ENCODE measurements at regions not wholly inside any gene's neighbourhood (a gene's known extent, or its start where the extent isn't known, plus 50 kb on each side); places are given as distances from the start of the nearest gene placed in this dataset.

- TF ChIP-seq CTCF (IDR thresholded peaks at IDR 0.05) (no peak), POLR2A (IDR thresholded peaks at IDR 0.05) (no peak)
These were observed 933.2 kb downstream of the ADGRL3 start for GRCh38 chr4:62133101-62133897.

GRCh38 chr4:62131049-62131448, 930.9 kb downstream of the ADGRL3 start:
- no peaks in the 10 kb centered on the region for H3K27me3 ChIP-seq
- intact Hi-C loops (cut with DNase I; ENCODE audit: low total_unique reads) = no loop called here
- H3K4me1 ChIP-seq = no peaks in the 10 kb centered on the region
- H3K4me3 ChIP-seq = no peak overlapping the region
- no peak for TF ChIP-seq POLR2A (IDR thresholded peaks at IDR 0.05)
- TF ChIP-seq CTCF (IDR thresholded peaks at IDR 0.05) = no peak
- no peaks in the 10 kb centered on the region for H3K9me3 ChIP-seq
- no peak overlapping the region for H3K27ac ChIP-seq
- H3K36me3 ChIP-seq = no peaks in the 10 kb centered on the region
- DNase-seq = no peak

More at GRCh38 chr4:62133101-62133897, 933.2 kb downstream of the ADGRL3 start:
- Histone ChIP-seq H3K27ac (no peak overlapping the region), H3K4me1 (no peaks in the 10 kb centered on the region), H3K4me3 (no peak overlapping the region), H3K27me3 (no peaks in the 10 kb centered on the region), H3K36me3 (no peaks in the 10 kb centered on the region), H3K9me3 (no peaks in the 10 kb centered on the region)
- intact Hi-C loops (cut with DNase I; ENCODE audit: low total_unique reads) = no loop called here
- DNase-seq = no peak

GRCh38 chr4:62130637-62131036, 930.5 kb downstream of the ADGRL3 start:
- no peak overlapping the region for H3K27ac ChIP-seq
- no peaks in the 10 kb centered on the region for H3K9me3 ChIP-seq
- no peaks in the 10 kb centered on the region for H3K4me1 ChIP-seq
- DNase-seq = no peak
- no peak overlapping the region for H3K4me3 ChIP-seq
- H3K27me3 ChIP-seq = no peaks in the 10 kb centered on the region
- TF ChIP-seq CTCF (IDR thresholded peaks at IDR 0.05) (no peak), POLR2A (IDR thresholded peaks at IDR 0.05) (no peak)
- intact Hi-C loops (cut with DNase I; ENCODE audit: low total_unique reads) = no loop called here
- no peaks in the 10 kb centered on the region for H3K36me3 ChIP-seq

GRCh38 chr4:62130230-62130629, 930.1 kb downstream of the ADGRL3 start:
- Histone ChIP-seq H3K36me3 (no peaks in the 10 kb centered on the region), H3K4me3 (no peak overlapping the region), H3K27ac (no peak overlapping the region), H3K27me3 (no peaks in the 10 kb centered on the region), H3K4me1 (no peaks in the 10 kb centered on the region), H3K9me3 (no peaks in the 10 kb centered on the region)
- DNase-seq = no peak
- intact Hi-C loops (cut with DNase I; ENCODE audit: low total_unique reads) = no loop called here
- TF ChIP-seq CTCF (IDR thresholded peaks at IDR 0.05) = no peak
- no peak for TF ChIP-seq POLR2A (IDR thresholded peaks at IDR 0.05)

Data from uterus (tissue), 3 donors.